Ishikawa (cell line): ENCODE measurements at regions not wholly inside any gene's neighbourhood (a gene's known extent, or its start where the extent isn't known, plus 50 kb on each side); places are given as distances from the start of the nearest gene placed in this dataset.

Experiments used
- EP300 ChIP-seq: IDR thresholded peaks from 2 replicates; pipeline ENCODE4 v1.6.1; 2012; ENCODE audit warnings: borderline replicate concordance
- NFIC ChIP-seq: IDR thresholded peaks from 2 replicates; pipeline ENCODE4 v1.6.1; 2012

DNA sequence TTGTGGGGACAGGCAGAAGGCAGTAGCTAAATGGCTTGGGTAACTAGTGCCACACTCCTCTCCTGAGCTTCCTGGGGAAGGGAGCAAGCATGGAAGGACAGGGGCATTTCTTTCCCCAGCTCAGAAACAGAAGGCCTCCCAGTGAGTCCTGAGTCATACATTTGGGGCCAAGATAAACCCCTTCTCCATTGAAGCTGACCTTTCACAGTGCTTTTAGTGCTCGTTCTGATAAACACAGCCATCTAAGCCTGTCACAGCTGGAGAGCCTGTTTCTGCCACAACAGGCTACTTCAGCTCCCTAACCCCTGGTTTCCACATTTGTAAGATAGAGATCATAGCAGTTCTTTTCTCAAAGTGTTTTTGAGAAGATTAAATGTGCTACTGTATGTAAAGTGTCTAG is 374.0 kb downstream of the LMX1A start:
- TF ChIP-seq NFIC (no peak), EP300 (no peak)
